Stimulated activated naive CD4-positive, alpha-beta T cell treated with Interleukin-2 at 50 U/mL for 16 hours (primary cell): ENCODE measurements at regions not wholly inside any gene's neighbourhood (a gene's known extent, or its start where the extent isn't known, plus 50 kb on each side); places are given as distances from the start of the nearest gene placed in this dataset.

Experiments used
- DNase-seq: peaks from one replicate; lab custom pipeline; 2025; lab: John Stamatoyannopoulos, UW

GRCh38 chr13:24050292-24050711, 110.2 kb upstream of the SPATA13 start:
- no peak for DNase-seq

GRCh38 chr13:24050796-24051715, 109.5 kb upstream of the SPATA13 start:
- DNase-seq: no peak

- DNase-seq: no peak
These were observed 107.7 kb upstream of the SPATA13 start for GRCh38 chr13:24052547-24053518.

- DNase-seq: peak; percentile 53
These were observed 106.8 kb upstream of the SPATA13 start for GRCh38 chr13:24053519-24054251.

- DNase-seq: no peak
These were observed 103.8 kb upstream of the SPATA13 start for GRCh38 chr13:24056616-24057137.

- no peak for DNase-seq
These were observed 99.5 kb upstream of the SPATA13 start for GRCh38 chr13:24060993-24061392.

GRCh38 chr13:24063281-24063877, 97.1 kb upstream of the SPATA13 start:
- DNase-seq: no peak

GRCh38 chr13:24064371-24064770, 96.1 kb upstream of the SPATA13 start:
- no peak for DNase-seq

GRCh38 chr13:24065176-24065575, 95.3 kb upstream of the SPATA13 start:
- DNase-seq: no peak

GRCh38 chr13:24066405-24067295, 93.9 kb upstream of the SPATA13 start:
- no peak for DNase-seq

- DNase-seq: no peak
These were observed 92.0 kb upstream of the SPATA13 start for GRCh38 chr13:24068472-24068871.

- no peak for DNase-seq
These were observed 89.5 kb upstream of the SPATA13 start for GRCh38 chr13:24071016-24071415.

GRCh38 chr13:24071423-24072075, 89.0 kb upstream of the SPATA13 start:
- DNase-seq: no peak

- no peak for DNase-seq
These were observed 86.9 kb upstream of the SPATA13 start for GRCh38 chr13:24073657-24074056.

- no peak for DNase-seq
These were observed 85.8 kb upstream of the SPATA13 start for GRCh38 chr13:24074678-24075077.

- DNase-seq: no peak
These were observed 85.2 kb upstream of the SPATA13 start for GRCh38 chr13:24075137-24075975.

GRCh38 chr13:24076109-24076508, 84.4 kb upstream of the SPATA13 start:
- DNase-seq: no peak

- no peak for DNase-seq
These were observed 83.9 kb upstream of the SPATA13 start for GRCh38 chr13:24076636-24077035.

- no peak for DNase-seq
These were observed 80.4 kb upstream of the SPATA13 start for GRCh38 chr13:24080134-24080533.
